ENCODE measurements at regions not wholly inside any gene's neighbourhood (a gene's known extent, or its start where the extent isn't known, plus 50 kb on each side); places are given as distances from the start of the nearest gene placed in this dataset.

- TF ChIP-seq CTCF (IDR thresholded peaks at IDR 0.05), result no peak
- TF ChIP-seq POLR2A (IDR thresholded peaks at IDR 0.05), result no peak
These were observed 130.8 kb upstream of the SFRP2 start for GRCh38 chr4:153919667-153920066.

All from thyroid gland (tissue), 4 donors.